A549 (cell line): ENCODE measurements at regions not wholly inside any gene's neighbourhood (a gene's known extent, or its start where the extent isn't known, plus 50 kb on each side); places are given as distances from the start of the nearest gene placed in this dataset.
A peak's percentile ranks its signal among the peaks of the same experiment; 100 is the strongest.

ENCODE experiments used
- ATAC-seq, 2 experiments: fragments of 200-7000 bp in 1 of 2; fragments of >200 bp in 1 of 2; cut with Nextera tagmentation in 1 of 2; cut with Tn5 transposase in 1 of 2; 3 replicates each; pipeline versions ENCODE4 v1.8.0 to v1.9.1; 2018 to 2020; ENCODE audit warnings: mild to moderate bottlenecking in 1 of 2, moderate library complexity in 1 of 2
- CTCF ChIA-PET: fragments of 300-600 bp; sonication (Branson Sonifier 250); formaldehyde crosslinking; extraction: SDS; loops from one replicate; lab custom pipeline; 2021; ENCODE audit warnings: antibody characterized with exemption, inconsistent platforms; lab: Yijun Ruan, JAX
- POLR2A ChIA-PET: fragments of 350-600 bp; formaldehyde crosslinking; extraction: SDS; loops from one replicate; lab custom pipeline; 2021; ENCODE audit warnings: antibody characterized with exemption, inconsistent platforms; lab: Yijun Ruan, JAX
- DNase-seq, 2 experiments: peaks; one replicate each; pipeline versions ENCODE4 v3.0.0 to v3.0.0-alpha.2; 2011 to 2016; ENCODE audit warnings: low read depth in 1 of 2, low spot score in 1 of 2
- FAIRE-seq: peaks from 2 replicates; lab custom pipeline; 2011; peaks lifted over from hg19 to GRCh38; lab: Jason Lieb, UNC
- H3K27ac ChIP-seq, 2 experiments: fragments of >200 bp; sonication (Bioruptor Twin); formaldehyde crosslinking; 3 replicates each; pipeline ENCODE4 v1.5.1; 2016 to 2017
- H3K4me1 ChIP-seq: fragments of >200 bp; sonication (Bioruptor Twin); formaldehyde crosslinking; 3 replicates; pipeline ENCODE4 v1.6.1; 2016
- H3K4me2 ChIP-seq: fragments of >200 bp; sonication (Bioruptor Twin); formaldehyde crosslinking; 3 replicates; pipeline ENCODE4 v1.6.1; 2016
- H3K4me3 ChIP-seq: fragments of >200 bp; sonication (Bioruptor Twin); formaldehyde crosslinking; 3 replicates; pipeline ENCODE4 v1.5.1; 2016
- H3K9me3 ChIP-seq: fragments of >200 bp; sonication (Bioruptor Twin); formaldehyde crosslinking; 3 replicates; pipeline ENCODE4 v1.6.1; 2016
- CBX2 ChIP-seq: fragments of 200-600 bp; sonication (generic); IDR thresholded peaks from 2 replicates; pipeline ENCODE4 v1.6.1; 2016; ENCODE audit warnings: low read depth, mild to moderate bottlenecking, borderline replicate concordance
- CBX8 ChIP-seq: fragments of 200-600 bp; sonication (generic); IDR thresholded peaks from 2 replicates; pipeline ENCODE4 v1.6.1; 2016
- CEBPB ChIP-seq, 2 experiments: fragments of >200 bp in 1 of 2; sonication (Bioruptor Twin) in 1 of 2; formaldehyde crosslinking in 1 of 2; IDR thresholded peaks; 2 replicates each; pipeline ENCODE4 v1.6.1; 2012 to 2016
- CTCF ChIP-seq: fragments of >200 bp; sonication (Bioruptor Twin); formaldehyde crosslinking; IDR thresholded peaks from 3 replicates; pipeline ENCODE4 v1.5.1; 2016
- E2F6 ChIP-seq: IDR thresholded peaks from 2 replicates; pipeline ENCODE4 v1.6.1; 2012; ENCODE audit warnings: low read depth, borderline replicate concordance
- EHF ChIP-seq: fragments of 250-450 bp; sonication (Bioruptor Pico); IDR thresholded peaks from 2 replicates; pipeline ENCODE4 v1.5.0; 2020; ENCODE audit warnings: mild to moderate bottlenecking
- ELK1 ChIP-seq: fragments of 150-350 bp; IDR thresholded peaks from 2 replicates; pipeline ENCODE4 v1.6.1; 2014; ENCODE audit warnings: low read depth, mild to moderate bottlenecking, low read length
- FOSL2 ChIP-seq, 2 experiments: fragments of 450-650 bp in 1 of 2; fragments of >200 bp in 1 of 2; sonication (Bioruptor Twin) in 1 of 2; formaldehyde crosslinking; IDR thresholded peaks; 2 replicates each; pipeline versions ENCODE4 v1.5.0 to v1.6.1; 2016 to 2020; ENCODE audit warnings: mild to moderate bottlenecking in 1 of 2, moderate library complexity in 1 of 2
- FOXS1 ChIP-seq: fragments of 250-450 bp; sonication (Bioruptor Pico); IDR thresholded peaks from 2 replicates; pipeline ENCODE4 v1.5.0; 2020; ENCODE audit warnings: mild to moderate bottlenecking, moderate library complexity
- JUN ChIP-seq, 2 experiments: fragments of >200 bp; sonication (Bioruptor Twin); formaldehyde crosslinking; IDR thresholded peaks; 2 replicates in 1 of 2; 3 replicates in 1 of 2; pipeline ENCODE4 v1.6.1; 2016 to 2017
- KDM1A ChIP-seq: fragments of 200-600 bp; sonication (generic); IDR thresholded peaks from 2 replicates; pipeline ENCODE4 v1.6.1; 2016; ENCODE audit warnings: low read depth, mild to moderate bottlenecking
- MAFK ChIP-seq: fragments of 450-650 bp; IDR thresholded peaks from 2 replicates; pipeline ENCODE4 v1.6.1; 2014; ENCODE audit not compliant: partially characterized antibody
- MAX ChIP-seq: IDR thresholded peaks from 2 replicates; pipeline ENCODE4 v1.6.1; 2012
- MYC ChIP-seq: IDR thresholded peaks from 2 replicates; pipeline ENCODE4 v1.6.1; 2012; ENCODE audit warnings: mild to moderate bottlenecking, inconsistent platforms, low read length, improper control_type of control experiment, borderline replicate concordance
- NR3C1 ChIP-seq: fragments of >200 bp; sonication (Bioruptor Twin); formaldehyde crosslinking; IDR thresholded peaks from 3 replicates; pipeline ENCODE4 v1.6.1; 2017
- POLR2AphosphoS2 ChIP-seq: conservative IDR thresholded peaks from 2 replicates; pipeline ENCODE4 v1.6.1; 2012; ENCODE audit warnings: low read length, improper control_type of control experiment, inconsistent platforms
- RFX5 ChIP-seq: fragments of 450-650 bp; IDR thresholded peaks from 2 replicates; pipeline ENCODE4 v1.7.1; 2014; ENCODE audit warnings: antibody characterized with exemption, mild to moderate bottlenecking, moderate library complexity
- RNF2 ChIP-seq: fragments of 200-600 bp; sonication (generic); IDR thresholded peaks from 2 replicates; pipeline ENCODE4 v1.6.1; 2016; ENCODE audit warnings: low read depth, mild to moderate bottlenecking, antibody characterized with exemption, moderate library complexity, borderline replicate concordance
- SREBF2 ChIP-seq: fragments of 450-650 bp; IDR thresholded peaks from 2 replicates; pipeline ENCODE4 v1.6.1; 2014; ENCODE audit warnings: mild to moderate bottlenecking, moderate library complexity
- TP53 ChIP-seq: fragments of 250-450 bp; sonication (Bioruptor Pico); IDR thresholded peaks from 2 replicates; pipeline ENCODE4 v1.5.0; 2021; ENCODE audit warnings: mild to moderate bottlenecking, moderate library complexity
- ZC3H11A ChIP-seq: fragments of 450-650 bp; IDR thresholded peaks from 2 replicates; pipeline ENCODE4 v1.6.1; 2014; ENCODE audit warnings: antibody characterized with exemption, mild to moderate bottlenecking
- ZNF302 ChIP-seq: fragments of 250-450 bp; sonication (Bioruptor Pico); IDR thresholded peaks from 2 replicates; pipeline ENCODE4 v1.9.0; 2021; ENCODE audit warnings: inconsistent platforms, mild to moderate bottlenecking, moderate library complexity
- WGBS: methylation state at CpG from one replicate; pipeline ENCODE4 v1.1.6; 2017; ENCODE audit errors: missing lambda C conversion rate; 5-methylcytosine and 5-hydroxymethylcytosine counted together
- TF ChIP-seq, protein P1 (sequence below): fragments of >200 bp; sonication (Bioruptor Twin); formaldehyde crosslinking; IDR thresholded peaks from 3 replicates; pipeline ENCODE4 v1.6.1; 2016

GRCh38 chr6:77979204-77979603 is 326.4 kb downstream of the MEI4 start:
- no peak overlapping the region for H3K4me3 ChIP-seq
- no peak for FAIRE-seq
- no peaks in the 10 kb centered on the region for H3K4me1 ChIP-seq
- no peak for TF ChIP-seq SREBF2
- no peak for TF ChIP-seq CTCF
- TF ChIP-seq ZNF302 (CRISPR knock-in tag) = no peak
- no peak for TF ChIP-seq MAX
- no peak for TF ChIP-seq CEBPB (IDR thresholded peaks at IDR 0.05)
- TF ChIP-seq MAFK = peak; percentile 22
- TF ChIP-seq ELK1 = no peak
- no peak overlapping the region for H3K27ac ChIP-seq
- H3K9me3 ChIP-seq = no peaks in the 10 kb centered on the region
- ChIA-PET POLR2A (no interaction called here), CTCF (interaction anchor here (0.6 kb wide), 1 partner anchor 1338 kb away, joined by 3 read pairs; no protein-coding TSS in a partner anchor)
- DNase-seq = no peak
- WGBS = 3% methylated on average over 2 of the region's 2 CpGs
- no peak for ATAC-seq
- no peak overlapping the region for H3K4me2 ChIP-seq

DNA sequence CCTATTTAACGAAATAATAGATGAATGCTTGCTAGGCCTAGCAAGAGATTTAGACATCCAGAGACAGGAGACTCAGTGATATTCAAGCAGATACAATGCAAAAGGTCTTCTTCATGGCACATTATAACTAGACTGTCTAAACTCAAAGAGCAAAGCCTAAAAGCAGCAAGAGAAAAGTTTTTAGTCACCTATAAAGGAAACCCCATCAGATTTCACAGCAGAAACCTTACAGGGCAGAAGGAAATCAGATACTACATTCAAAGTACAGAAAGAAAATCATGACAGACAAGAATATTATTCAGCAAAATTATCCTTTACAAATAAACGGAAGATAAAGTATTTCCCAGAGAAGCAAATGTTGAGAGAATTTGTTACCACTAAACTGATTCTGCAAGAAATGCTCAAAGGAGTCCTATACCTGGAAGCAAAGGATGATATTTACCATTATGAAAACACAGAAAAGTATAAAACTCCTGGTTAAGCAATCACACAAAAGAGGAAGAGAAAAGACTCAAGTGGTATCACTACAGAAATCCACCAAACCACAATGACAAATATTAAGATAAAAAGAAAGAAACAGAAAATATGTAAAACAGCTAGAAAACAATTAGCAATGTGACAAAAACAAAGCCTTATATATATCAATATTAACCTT is 333.7 kb downstream of the MEI4 start:
- no peaks in the 10 kb centered on the region for H3K9me3 ChIP-seq
- ChIA-PET CTCF (no interaction called here), POLR2A (no interaction called here)
- ATAC-seq (no peak), DNase-seq (no peak), FAIRE-seq (no peak)
- no peak overlapping the region for H3K4me2 ChIP-seq
- no peak overlapping the region for H3K27ac ChIP-seq
- TF ChIP-seq MYC (no peak), RNF2 (no peak), E2F6 (no peak), CTCF (no peak), CBX8 (no peak), POLR2AphosphoS2 (no peak), JUN (IDR thresholded peaks at IDR 0.05) (no peak), CEBPB (IDR thresholded peaks at IDR 0.05) (no peak), CBX2 (no peak), FOXS1 (CRISPR knock-in tag) (no peak), ZC3H11A (no peak), MAFK (no peak), NR3C1 (no peak), RFX5 (no peak), TP53 (CRISPR knock-in tag) (no peak), FOSL2 (IDR thresholded peaks at IDR 0.05) (no peak), FOSL2 (CRISPR knock-in tag; IDR thresholded peaks at IDR 0.05) (no peak), KDM1A (no peak), EHF (CRISPR knock-in tag) (no peak), MAX (no peak)
- TF ChIP-seq, protein P1, sequence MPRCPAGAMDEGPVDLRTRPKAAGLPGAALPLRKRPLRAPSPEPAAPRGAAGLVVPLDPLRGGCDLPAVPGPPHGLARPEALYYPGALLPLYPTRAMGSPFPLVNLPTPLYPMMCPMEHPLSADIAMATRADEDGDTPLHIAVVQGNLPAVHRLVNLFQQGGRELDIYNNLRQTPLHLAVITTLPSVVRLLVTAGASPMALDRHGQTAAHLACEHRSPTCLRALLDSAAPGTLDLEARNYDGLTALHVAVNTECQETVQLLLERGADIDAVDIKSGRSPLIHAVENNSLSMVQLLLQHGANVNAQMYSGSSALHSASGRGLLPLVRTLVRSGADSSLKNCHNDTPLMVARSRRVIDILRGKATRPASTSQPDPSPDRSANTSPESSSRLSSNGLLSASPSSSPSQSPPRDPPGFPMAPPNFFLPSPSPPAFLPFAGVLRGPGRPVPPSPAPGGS = no peak
- WGBS = 19% methylated on average over 2 of the region's 2 CpGs
- no peak overlapping the region for H3K4me3 ChIP-seq
- H3K4me1 ChIP-seq = no peaks in the 10 kb centered on the region
